ENCODE measurements at regions not wholly inside any gene's neighbourhood (a gene's known extent, or its start where the extent isn't known, plus 50 kb on each side); places are given as distances from the start of the nearest gene placed in this dataset.

DNA sequence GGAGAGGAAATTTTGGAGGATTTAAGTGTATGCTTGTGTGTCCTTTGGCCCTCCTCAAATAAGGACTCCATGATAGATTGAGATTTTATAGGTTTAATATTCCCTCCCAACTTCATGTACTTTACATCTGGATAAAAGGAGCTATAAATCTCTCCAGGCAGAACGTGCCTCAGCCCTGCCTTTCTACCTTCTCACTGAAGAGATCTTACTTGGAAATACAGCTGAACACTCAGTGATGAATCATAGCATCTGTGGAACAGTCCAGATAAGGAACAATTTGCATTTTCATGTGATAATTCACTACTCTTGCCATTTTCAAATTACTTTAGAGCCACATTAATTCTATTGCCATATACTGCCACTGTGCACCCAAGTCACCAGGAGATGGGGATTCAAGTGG, 364.6 kb upstream of the PODXL start:
- no peaks in the 10 kb centered on the region for H3K4me1 Mint-ChIP-seq
- POLR2A ChIA-PET = no interaction called here

DNA sequence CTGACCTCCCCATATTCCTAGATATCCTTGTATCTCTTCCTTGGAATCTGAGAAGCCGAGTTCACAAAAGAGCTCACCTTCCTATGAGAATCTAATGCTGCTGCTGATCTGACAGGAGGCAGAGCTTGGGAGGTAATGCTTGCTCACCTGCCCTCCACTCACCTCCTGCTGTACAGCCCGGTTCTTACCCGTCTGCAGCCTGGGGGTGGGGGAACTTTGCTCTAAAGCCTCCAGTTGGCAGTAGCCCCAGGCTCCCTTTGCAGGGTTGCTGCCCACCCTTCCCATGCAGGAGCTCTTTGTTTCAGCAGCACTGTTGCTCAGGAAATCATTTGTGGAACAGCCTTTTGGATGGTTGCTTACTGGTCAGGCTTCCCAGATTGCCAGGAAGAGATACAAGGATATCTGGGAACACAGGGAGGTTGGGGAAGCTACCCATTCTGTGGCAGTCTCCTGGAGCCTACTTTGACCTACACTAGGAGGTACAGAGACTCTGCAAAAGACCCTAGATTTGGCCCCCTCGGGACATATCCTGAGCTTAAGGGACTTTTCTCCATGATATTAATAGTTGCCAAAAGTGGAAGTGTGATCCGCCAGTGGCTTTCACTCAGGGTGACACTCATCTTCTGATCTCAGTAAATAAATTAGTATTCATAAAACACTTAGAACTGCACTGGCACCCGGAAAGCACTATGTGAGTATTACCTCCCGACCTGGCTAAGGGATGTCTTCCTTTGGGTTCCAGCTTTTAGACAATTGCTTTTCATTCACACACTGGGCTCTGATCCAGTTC, 363.7 kb upstream of the PODXL start:
- ChIA-PET POLR2A (no interaction called here), CTCF (no interaction called here)
- Mint-ChIP-seq H3K27ac (no peak overlapping the region), H3K4me3 (no peak overlapping the region), H3K27me3 (no peaks in the 10 kb centered on the region), H3K4me1 (no peaks in the 10 kb centered on the region), H3K9me3 (no peaks in the 10 kb centered on the region), H3K36me3 (ENCODE audit: low read depth) (no peaks in the 10 kb centered on the region)
- TF ChIP-seq, protein P1, sequence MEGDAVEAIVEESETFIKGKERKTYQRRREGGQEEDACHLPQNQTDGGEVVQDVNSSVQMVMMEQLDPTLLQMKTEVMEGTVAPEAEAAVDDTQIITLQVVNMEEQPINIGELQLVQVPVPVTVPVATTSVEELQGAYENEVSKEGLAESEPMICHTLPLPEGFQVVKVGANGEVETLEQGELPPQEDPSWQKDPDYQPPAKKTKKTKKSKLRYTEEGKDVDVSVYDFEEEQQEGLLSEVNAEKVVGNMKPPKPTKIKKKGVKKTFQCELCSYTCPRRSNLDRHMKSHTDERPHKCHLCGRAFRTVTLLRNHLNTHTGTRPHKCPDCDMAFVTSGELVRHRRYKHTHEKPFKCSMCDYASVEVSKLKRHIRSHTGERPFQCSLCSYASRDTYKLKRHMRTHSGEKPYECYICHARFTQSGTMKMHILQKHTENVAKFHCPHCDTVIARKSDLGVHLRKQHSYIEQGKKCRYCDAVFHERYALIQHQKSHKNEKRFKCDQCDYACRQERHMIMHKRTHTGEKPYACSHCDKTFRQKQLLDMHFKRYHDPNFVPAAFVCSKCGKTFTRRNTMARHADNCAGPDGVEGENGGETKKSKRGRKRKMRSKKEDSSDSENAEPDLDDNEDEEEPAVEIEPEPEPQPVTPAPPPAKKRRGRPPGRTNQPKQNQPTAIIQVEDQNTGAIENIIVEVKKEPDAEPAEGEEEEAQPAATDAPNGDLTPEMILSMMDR (IDR thresholded peaks at IDR 0.05) = no peak
- ATAC-seq (ENCODE audit: low read depth) (no peak), DNase-seq (no peak)
- intact Hi-C loops (cut with micrococcal nuclease) = no loop called here

More for the DNA sequence above, 364.6 kb upstream of the PODXL start:
- Mint-ChIP-seq H3K4me3 (no peak overlapping the region), H3K9me3 (no peaks in the 10 kb centered on the region), H3K27ac (no peak overlapping the region), H3K36me3 (ENCODE audit: low read depth) (no peaks in the 10 kb centered on the region), H3K27me3 (no peaks in the 10 kb centered on the region)
- TF ChIP-seq, protein P1 (IDR thresholded peaks at IDR 0.05) = no peak
- intact Hi-C loops (cut with micrococcal nuclease) = no loop called here
- ATAC-seq (ENCODE audit: low read depth) (no peak), DNase-seq (no peak)
- CTCF ChIA-PET = no interaction called here

DNA sequence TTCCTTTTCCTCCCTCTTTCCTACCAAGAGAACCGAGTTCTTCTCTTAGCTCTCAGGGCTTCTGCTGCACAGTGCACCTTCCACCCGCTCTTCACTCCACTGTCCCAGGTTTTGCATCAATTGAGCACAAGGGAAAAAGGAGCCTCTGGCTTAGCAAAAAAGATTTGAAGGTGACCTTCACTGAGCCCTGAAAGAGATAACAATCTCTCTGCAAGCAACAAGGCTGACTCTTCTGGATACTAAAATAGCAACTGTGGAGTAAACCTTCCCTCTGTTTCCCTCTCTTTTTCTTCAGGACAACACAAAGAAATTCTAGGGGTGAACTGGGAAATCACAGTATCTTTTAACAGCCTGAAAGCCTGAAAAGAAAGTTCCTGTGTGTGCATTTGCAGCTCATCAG, 354.7 kb upstream of the PODXL start:
- TF ChIP-seq, protein P1 (IDR thresholded peaks at IDR 0.05) = no peak
- Mint-ChIP-seq H3K4me1 (no peaks in the 10 kb centered on the region), H3K27ac (no peak overlapping the region), H3K9me3 (peaks cover 5% of the 10 kb centered on the region), H3K36me3 (ENCODE audit: low read depth) (no peaks in the 10 kb centered on the region), H3K4me3 (no peak overlapping the region), H3K27me3 (peaks cover 30% of the 10 kb centered on the region)
- intact Hi-C loops (cut with micrococcal nuclease) = no loop called here
- no peak for ATAC-seq (ENCODE audit: low read depth)
- ChIA-PET CTCF (no interaction called here), POLR2A (no interaction called here)
- no peak for DNase-seq

DNA sequence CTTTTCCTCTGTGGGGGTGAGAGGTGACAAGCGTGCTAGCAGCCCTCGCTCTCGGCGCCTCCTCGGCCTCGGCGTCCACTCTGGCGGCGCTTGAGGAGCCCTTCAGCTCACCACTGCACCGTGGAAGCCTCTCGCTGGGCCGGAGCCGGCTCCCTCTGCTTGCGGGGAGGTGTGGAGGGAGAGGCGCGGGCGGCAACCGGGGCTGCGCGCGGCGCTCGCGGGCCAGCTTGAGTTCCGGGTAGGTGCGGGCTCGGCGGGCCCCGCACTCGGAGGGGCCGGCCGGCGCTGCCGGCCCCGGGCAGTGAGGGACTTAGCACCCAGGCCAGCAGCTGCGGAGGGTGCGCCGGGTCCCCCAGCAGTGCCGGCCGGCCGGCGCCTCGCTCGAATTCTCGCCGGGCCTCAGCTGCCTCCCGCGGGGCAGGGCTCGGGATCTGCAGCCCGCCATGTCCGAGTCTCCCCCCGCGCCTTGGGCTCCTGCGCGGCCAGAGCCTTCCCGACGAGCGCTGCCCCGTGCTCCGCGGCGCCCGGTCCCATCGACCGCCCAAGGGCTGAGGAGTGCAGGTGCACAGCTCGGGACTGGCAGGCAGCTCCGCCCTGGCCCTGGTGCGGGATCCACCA, 352.8 kb upstream of the PODXL start:
- no peak overlapping the region for H3K4me3 Mint-ChIP-seq
- H3K9me3 Mint-ChIP-seq = peaks cover 2% of the 10 kb centered on the region
- POLR2A ChIA-PET = no interaction called here
- peaks cover 31% of the 10 kb centered on the region for H3K27me3 Mint-ChIP-seq
- intact Hi-C loops (cut with micrococcal nuclease) = no loop called here
- CTCF ChIA-PET = no interaction called here
- no peaks in the 10 kb centered on the region for H3K36me3 Mint-ChIP-seq (ENCODE audit: low read depth)
- ATAC-seq (ENCODE audit: low read depth) (no peak), DNase-seq (no peak)
- TF ChIP-seq, protein P1 (IDR thresholded peaks at IDR 0.05) = no peak
- H3K27ac Mint-ChIP-seq = no peak overlapping the region
- no peaks in the 10 kb centered on the region for H3K4me1 Mint-ChIP-seq

DNA sequence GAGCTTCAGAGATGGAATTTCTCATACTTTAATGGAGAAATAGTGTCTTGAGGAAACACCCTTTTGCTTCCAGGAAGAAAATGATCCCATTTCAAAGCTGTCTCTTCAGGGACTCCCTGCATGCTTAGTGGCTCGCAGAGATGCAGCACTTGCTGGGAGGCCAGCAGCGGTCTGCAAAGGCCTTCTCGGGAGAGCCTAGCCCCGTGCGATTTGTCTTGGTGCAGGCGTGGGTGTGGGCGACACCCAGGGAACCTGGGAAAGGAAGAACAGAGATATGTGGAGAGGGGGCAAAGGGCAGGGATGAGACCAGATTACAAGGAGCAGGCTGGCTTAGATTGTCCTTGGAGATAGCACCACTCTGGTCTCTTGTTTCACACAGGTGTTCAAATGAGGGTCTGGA, 352.3 kb upstream of the PODXL start:
- ATAC-seq (ENCODE audit: low read depth) = no peak
- no peak overlapping the region for H3K27ac Mint-ChIP-seq

More for the DNA sequence above, 352.3 kb upstream of the PODXL start:
- Mint-ChIP-seq H3K4me1 (no peaks in the 10 kb centered on the region), H3K27me3 (peaks cover 31% of the 10 kb centered on the region), H3K36me3 (ENCODE audit: low read depth) (no peaks in the 10 kb centered on the region), H3K9me3 (no peaks in the 10 kb centered on the region), H3K4me3 (no peak overlapping the region)
- ChIA-PET CTCF (no interaction called here), POLR2A (no interaction called here)
- intact Hi-C loops (cut with micrococcal nuclease) = no loop called here
- TF ChIP-seq, protein P1 (IDR thresholded peaks at IDR 0.05) = no peak
- DNase-seq = no peak
